ENCODE measurements at regions not wholly inside any gene's neighbourhood (a gene's known extent, or its start where the extent isn't known, plus 50 kb on each side); places are given as distances from the start of the nearest gene placed in this dataset.
"Not testable (repeated sequence)": the region's sequence is repeated elsewhere in the genome, so short reads cannot be mapped to it uniquely, and the experiment has no call there.

DNA sequence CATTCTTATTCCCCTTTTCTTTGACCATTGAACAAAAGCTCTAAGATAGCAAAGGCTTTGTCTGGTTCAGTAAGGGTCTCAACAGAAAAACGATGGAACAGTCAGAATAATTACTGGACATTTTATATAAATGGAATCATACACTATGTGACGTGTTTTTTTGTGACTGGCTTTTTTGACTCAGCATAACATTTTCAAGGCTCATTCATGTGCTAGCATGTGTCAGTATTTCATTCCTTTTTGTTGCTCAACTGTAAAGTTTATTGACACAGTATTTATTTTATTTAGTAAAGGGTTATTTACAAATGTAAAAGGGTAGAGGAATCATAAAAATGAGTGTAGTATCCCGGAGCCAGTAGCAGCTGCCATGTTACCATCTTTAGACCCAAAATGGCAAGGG lies 226.2 kb downstream of the CDRT15L2 start:
- 83% methylated on average over 3 of the region's 3 CpGs for WGBS (ENCODE audit: low lambda C conversion rate, missing lambda C conversion rate)
- no peak for DNase-seq (ENCODE audit: low spot score)
- Histone ChIP-seq H4K20me1 (ENCODE audit: insufficient read depth, poor library complexity, severe bottlenecking) (no peaks in the 10 kb centered on the region), H3K4me1 (ENCODE audit: insufficient read depth) (no peaks in the 10 kb centered on the region), H3K4me3 (no peak overlapping the region), H3K79me2 (no peaks in the 10 kb centered on the region), H3K9me2 (replicated peaks; ENCODE audit: insufficient read depth) (no peaks in the 10 kb centered on the region), H3K27ac (no peak overlapping the region), H3K4me2 (no peak overlapping the region), H2AFZ (no peak overlapping the region), H3K36me3 (replicated peaks; ENCODE audit: insufficient read depth, low read depth) (no peaks in the 10 kb centered on the region), H3K27me3 (no peaks in the 10 kb centered on the region), H3K9me3 (ENCODE audit: low read depth) (no peaks in the 10 kb centered on the region)
- TF ChIP-seq EZH2phosphoT487 (IDR thresholded peaks at IDR 0.05; ENCODE audit: low read depth, severe bottlenecking, unreplicated experiment) (no peak), EZH2 (IDR thresholded peaks at IDR 0.05; ENCODE audit: borderline replicate concordance) (no peak)
- TF ChIP-seq, protein P1, sequence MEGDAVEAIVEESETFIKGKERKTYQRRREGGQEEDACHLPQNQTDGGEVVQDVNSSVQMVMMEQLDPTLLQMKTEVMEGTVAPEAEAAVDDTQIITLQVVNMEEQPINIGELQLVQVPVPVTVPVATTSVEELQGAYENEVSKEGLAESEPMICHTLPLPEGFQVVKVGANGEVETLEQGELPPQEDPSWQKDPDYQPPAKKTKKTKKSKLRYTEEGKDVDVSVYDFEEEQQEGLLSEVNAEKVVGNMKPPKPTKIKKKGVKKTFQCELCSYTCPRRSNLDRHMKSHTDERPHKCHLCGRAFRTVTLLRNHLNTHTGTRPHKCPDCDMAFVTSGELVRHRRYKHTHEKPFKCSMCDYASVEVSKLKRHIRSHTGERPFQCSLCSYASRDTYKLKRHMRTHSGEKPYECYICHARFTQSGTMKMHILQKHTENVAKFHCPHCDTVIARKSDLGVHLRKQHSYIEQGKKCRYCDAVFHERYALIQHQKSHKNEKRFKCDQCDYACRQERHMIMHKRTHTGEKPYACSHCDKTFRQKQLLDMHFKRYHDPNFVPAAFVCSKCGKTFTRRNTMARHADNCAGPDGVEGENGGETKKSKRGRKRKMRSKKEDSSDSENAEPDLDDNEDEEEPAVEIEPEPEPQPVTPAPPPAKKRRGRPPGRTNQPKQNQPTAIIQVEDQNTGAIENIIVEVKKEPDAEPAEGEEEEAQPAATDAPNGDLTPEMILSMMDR (IDR thresholded peaks at IDR 0.05; ENCODE audit: poor library complexity), result no peak

DNA sequence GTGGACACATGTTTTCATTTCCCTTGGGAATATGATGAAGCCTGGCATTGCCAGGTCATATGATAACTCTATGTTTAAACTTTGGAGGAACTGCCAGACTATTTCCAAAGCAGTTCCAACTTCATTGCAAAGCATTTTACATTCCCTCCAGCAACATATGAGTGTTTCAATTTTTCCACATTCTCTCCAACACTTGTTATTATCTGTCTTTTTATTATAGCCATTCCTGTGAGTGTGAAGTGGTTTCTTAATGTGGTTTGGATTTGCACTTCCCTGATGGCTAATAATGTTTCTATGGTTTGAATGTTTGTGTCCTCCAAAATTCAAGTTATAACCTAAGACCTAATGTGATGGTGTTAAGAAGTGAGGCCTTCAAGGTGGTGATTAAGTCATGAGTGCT lies 228.0 kb downstream of the CDRT15L2 start:
- H3K27me3 ChIP-seq; DNase-seq (ENCODE audit: low spot score); H3K4me1 ChIP-seq (ENCODE audit: insufficient read depth); H3K79me2 ChIP-seq; H4K20me1 ChIP-seq (ENCODE audit: insufficient read depth, poor library complexity, severe bottlenecking); H3K4me2 ChIP-seq; H3K27ac ChIP-seq; H3K9me3 ChIP-seq (ENCODE audit: low read depth); H3K36me3 ChIP-seq (replicated peaks; ENCODE audit: insufficient read depth, low read depth); H2AFZ ChIP-seq; H3K9me2 ChIP-seq (replicated peaks; ENCODE audit: insufficient read depth); H3K4me3 ChIP-seq: not testable (repeated sequence)

DNA sequence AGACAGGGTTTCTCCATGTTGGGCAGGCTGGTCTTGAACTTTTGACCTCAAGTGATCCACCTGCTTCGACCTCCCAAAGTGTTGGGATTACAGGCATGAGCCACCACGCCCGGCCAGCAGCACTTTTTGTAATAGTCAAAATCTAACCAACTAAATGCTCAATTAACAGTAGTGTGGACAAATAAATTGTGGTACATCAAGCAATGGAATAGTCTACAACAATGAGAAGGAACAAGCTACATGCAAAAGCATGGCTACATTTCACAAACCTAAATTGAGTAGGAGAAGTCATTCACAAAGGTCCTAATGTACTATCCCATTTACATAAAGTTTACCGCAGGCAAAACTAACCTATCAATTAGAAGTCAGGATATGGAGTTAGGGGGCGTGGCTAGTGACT lies 227.4 kb downstream of the USP22 start:
- not testable (repeated sequence) for H3K27me3 ChIP-seq; H3K4me1 ChIP-seq (ENCODE audit: insufficient read depth)
- 96% methylated on average over 5 of the region's 5 CpGs for WGBS (ENCODE audit: low lambda C conversion rate, missing lambda C conversion rate)

DNA sequence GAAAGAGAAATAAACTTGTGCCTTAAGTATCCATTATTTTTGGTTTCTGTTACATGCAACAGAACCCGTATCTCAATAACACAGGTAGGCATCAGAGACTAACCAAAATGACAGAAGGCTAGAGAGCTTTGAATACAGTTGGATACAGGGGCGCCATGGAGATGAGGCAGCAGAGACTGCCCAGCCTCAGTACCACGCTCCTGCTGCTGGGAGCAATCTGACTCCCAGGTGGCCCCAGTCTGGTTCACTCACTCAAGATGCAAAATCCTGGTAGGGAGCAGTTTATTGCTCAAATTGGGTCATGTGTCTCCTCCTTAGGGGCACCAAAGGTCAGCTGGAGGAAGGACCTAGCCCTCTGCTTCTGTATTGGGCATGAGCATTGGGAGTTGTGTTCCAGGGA lies 218.9 kb downstream of the USP22 start:
- Histone ChIP-seq H4K20me1 (ENCODE audit: insufficient read depth, poor library complexity, severe bottlenecking) (no peaks in the 10 kb centered on the region), H2AFZ (no peak overlapping the region)
- TF ChIP-seq, protein P1 (IDR thresholded peaks at IDR 0.05; ENCODE audit: poor library complexity), result no peak
- no peak for TF ChIP-seq EZH2 (IDR thresholded peaks at IDR 0.05; ENCODE audit: borderline replicate concordance)
- no peak for TF ChIP-seq EZH2phosphoT487 (IDR thresholded peaks at IDR 0.05; ENCODE audit: low read depth, severe bottlenecking, unreplicated experiment)

More for the DNA sequence above, 227.4 kb downstream of the USP22 start:
- not testable (repeated sequence) for H4K20me1 ChIP-seq (ENCODE audit: insufficient read depth, poor library complexity, severe bottlenecking); H3K9me3 ChIP-seq (ENCODE audit: low read depth); H3K4me2 ChIP-seq; DNase-seq (ENCODE audit: low spot score); H3K79me2 ChIP-seq; H3K36me3 ChIP-seq (replicated peaks; ENCODE audit: insufficient read depth, low read depth); H3K9me2 ChIP-seq (replicated peaks; ENCODE audit: insufficient read depth); H2AFZ ChIP-seq; H3K27ac ChIP-seq; H3K4me3 ChIP-seq

DNA sequence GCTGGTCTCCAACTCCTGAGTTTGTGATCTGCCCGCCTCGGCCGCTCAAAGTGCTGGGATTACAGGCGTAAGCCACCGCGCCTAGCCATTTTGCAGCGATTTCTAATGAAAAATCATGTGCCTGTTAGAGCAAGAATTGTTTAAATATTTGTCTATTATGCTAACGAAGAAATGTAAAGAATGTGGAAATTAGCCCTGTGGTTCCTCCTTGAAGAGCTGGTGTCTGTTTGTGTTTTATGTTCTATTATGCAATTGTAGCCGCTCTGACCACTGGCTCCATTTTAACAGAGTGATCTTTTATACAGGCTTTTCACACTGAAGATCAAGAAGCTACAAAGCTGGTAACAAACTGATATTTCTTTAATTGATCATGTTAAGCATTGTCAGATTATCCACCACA lies 217.3 kb downstream of the USP22 start:
- H3K27me3 ChIP-seq, result no peaks in the 10 kb centered on the region
- whole genome bisulfite sequencing (ENCODE audit: low lambda C conversion rate, missing lambda C conversion rate), result 85% methylated on average over 9 of the region's 9 CpGs
- no peaks in the 10 kb centered on the region for H3K9me2 ChIP-seq (replicated peaks; ENCODE audit: insufficient read depth)
- TF ChIP-seq EZH2phosphoT487 (IDR thresholded peaks at IDR 0.05; ENCODE audit: low read depth, severe bottlenecking, unreplicated experiment), result no peak
- TF ChIP-seq, protein P1 (IDR thresholded peaks at IDR 0.05; ENCODE audit: poor library complexity), result no peak
- H4K20me1 ChIP-seq (ENCODE audit: insufficient read depth, poor library complexity, severe bottlenecking), result no peaks in the 10 kb centered on the region
- no peaks in the 10 kb centered on the region for H3K4me1 ChIP-seq (ENCODE audit: insufficient read depth)
- H3K36me3 ChIP-seq (replicated peaks; ENCODE audit: insufficient read depth, low read depth), result no peaks in the 10 kb centered on the region
- DNase-seq (ENCODE audit: low spot score), result no peak
- no peak overlapping the region for H3K27ac ChIP-seq
- no peak overlapping the region for H3K4me3 ChIP-seq
- H3K79me2 ChIP-seq, result no peaks in the 10 kb centered on the region
- no peak overlapping the region for H2AFZ ChIP-seq
- no peak overlapping the region for H3K4me2 ChIP-seq
- H3K9me3 ChIP-seq (ENCODE audit: low read depth), result no peaks in the 10 kb centered on the region

More for the DNA sequence above, 218.9 kb downstream of the USP22 start:
- Histone ChIP-seq H3K9me2 (replicated peaks; ENCODE audit: insufficient read depth) (no peaks in the 10 kb centered on the region), H3K4me2 (no peak overlapping the region), H3K79me2 (no peaks in the 10 kb centered on the region), H3K27me3 (no peaks in the 10 kb centered on the region), H3K4me1 (ENCODE audit: insufficient read depth) (no peaks in the 10 kb centered on the region), H3K4me3 (no peak overlapping the region), H3K9me3 (ENCODE audit: low read depth) (no peaks in the 10 kb centered on the region), H3K27ac (no peak overlapping the region), H3K36me3 (replicated peaks; ENCODE audit: insufficient read depth, low read depth) (no peaks in the 10 kb centered on the region)
- 87% methylated on average over 3 of the region's 3 CpGs for WGBS (ENCODE audit: low lambda C conversion rate, missing lambda C conversion rate)
- DNase-seq (ENCODE audit: low spot score), result no peak

DNA sequence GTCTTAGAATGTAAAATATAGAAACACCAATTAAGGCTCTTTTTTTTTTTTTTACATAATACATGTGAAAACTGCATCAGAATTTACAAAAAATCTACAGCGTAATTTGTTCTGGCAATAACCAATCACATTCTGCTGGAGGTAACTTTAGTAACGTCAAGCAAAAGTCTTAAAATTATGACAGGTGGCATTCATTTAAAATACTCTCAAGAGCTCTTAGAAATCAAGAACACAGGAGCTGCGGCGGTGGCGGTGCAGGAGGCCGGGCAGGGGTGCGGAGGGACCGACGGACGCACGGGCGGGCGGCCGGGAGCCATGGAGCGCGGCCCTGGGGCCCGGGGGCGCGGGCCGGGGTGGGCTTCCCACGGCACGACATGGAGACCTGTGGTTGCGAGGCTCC lies 202.4 kb downstream of the USP22 start:
- not testable (repeated sequence) for H3K9me3 ChIP-seq (ENCODE audit: low read depth); H4K20me1 ChIP-seq (ENCODE audit: insufficient read depth, poor library complexity, severe bottlenecking); H3K27me3 ChIP-seq; DNase-seq (ENCODE audit: low spot score); H2AFZ ChIP-seq; H3K79me2 ChIP-seq; H3K4me3 ChIP-seq; H3K27ac ChIP-seq; H3K9me2 ChIP-seq (replicated peaks; ENCODE audit: insufficient read depth); H3K4me2 ChIP-seq; H3K36me3 ChIP-seq (replicated peaks; ENCODE audit: insufficient read depth, low read depth); H3K4me1 ChIP-seq (ENCODE audit: insufficient read depth)
- WGBS (ENCODE audit: low lambda C conversion rate, missing lambda C conversion rate), result 87% methylated on average over 15 of the region's 23 CpGs

All from hepatocyte (in vitro differentiated cells).